ENCODE measurements at regions not wholly inside any gene's neighbourhood (a gene's known extent, or its start where the extent isn't known, plus 50 kb on each side); places are given as distances from the start of the nearest gene placed in this dataset.

DNA sequence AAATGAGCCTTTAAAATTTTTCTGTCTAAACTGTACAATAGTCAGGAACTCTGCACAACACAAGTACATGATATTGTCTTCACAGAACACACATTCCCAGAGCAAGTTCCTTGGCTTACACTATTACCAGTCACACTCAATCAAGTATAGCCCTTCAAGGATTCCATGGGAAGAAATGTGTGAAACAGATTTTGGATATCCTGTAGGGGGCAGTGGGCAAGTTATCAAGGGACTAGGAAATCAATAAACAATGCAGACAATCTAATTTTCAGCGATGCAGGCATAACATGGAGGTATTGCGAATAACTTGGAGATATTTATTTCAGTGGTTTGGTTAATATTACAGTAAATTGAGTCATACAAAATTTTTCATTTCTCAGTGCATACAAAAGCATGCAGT lies 1171.5 kb upstream of the NUDT12 start:
- TF ChIP-seq, protein P1, sequence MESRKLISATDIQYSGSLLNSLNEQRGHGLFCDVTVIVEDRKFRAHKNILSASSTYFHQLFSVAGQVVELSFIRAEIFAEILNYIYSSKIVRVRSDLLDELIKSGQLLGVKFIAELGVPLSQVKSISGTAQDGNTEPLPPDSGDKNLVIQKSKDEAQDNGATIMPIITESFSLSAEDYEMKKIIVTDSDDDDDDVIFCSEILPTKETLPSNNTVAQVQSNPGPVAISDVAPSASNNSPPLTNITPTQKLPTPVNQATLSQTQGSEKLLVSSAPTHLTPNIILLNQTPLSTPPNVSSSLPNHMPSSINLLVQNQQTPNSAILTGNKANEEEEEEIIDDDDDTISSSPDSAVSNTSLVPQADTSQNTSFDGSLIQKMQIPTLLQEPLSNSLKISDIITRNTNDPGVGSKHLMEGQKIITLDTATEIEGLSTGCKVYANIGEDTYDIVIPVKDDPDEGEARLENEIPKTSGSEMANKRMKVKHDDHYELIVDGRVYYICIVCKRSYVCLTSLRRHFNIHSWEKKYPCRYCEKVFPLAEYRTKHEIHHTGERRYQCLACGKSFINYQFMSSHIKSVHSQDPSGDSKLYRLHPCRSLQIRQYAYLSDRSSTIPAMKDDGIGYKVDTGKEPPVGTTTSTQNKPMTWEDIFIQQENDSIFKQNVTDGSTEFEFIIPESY (IDR thresholded peaks at IDR 0.05): no peak
- TF ChIP-seq, protein P2, sequence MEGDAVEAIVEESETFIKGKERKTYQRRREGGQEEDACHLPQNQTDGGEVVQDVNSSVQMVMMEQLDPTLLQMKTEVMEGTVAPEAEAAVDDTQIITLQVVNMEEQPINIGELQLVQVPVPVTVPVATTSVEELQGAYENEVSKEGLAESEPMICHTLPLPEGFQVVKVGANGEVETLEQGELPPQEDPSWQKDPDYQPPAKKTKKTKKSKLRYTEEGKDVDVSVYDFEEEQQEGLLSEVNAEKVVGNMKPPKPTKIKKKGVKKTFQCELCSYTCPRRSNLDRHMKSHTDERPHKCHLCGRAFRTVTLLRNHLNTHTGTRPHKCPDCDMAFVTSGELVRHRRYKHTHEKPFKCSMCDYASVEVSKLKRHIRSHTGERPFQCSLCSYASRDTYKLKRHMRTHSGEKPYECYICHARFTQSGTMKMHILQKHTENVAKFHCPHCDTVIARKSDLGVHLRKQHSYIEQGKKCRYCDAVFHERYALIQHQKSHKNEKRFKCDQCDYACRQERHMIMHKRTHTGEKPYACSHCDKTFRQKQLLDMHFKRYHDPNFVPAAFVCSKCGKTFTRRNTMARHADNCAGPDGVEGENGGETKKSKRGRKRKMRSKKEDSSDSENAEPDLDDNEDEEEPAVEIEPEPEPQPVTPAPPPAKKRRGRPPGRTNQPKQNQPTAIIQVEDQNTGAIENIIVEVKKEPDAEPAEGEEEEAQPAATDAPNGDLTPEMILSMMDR (IDR thresholded peaks at IDR 0.05; ENCODE audit: low read depth, low read length, missing input control): no peak
- TF ChIP-seq GABPA (IDR thresholded peaks at IDR 0.05 in 1 of 2, conservative IDR thresholded peaks at IDR 0.05 in 1 of 2) (no peak), YY1 (IDR thresholded peaks at IDR 0.05) (no peak), MAX (IDR thresholded peaks at IDR 0.05) (no peak), FOXA2 (IDR thresholded peaks at IDR 0.05) (no peak), NR2F2 (IDR thresholded peaks at IDR 0.05) (no peak), HNF4A (conservative IDR thresholded peaks at IDR 0.05) (no peak), HNF4G (IDR thresholded peaks at IDR 0.05) (no peak), SP1 (IDR thresholded peaks at IDR 0.05) (no peak), ATF3 (IDR thresholded peaks at IDR 0.05) (no peak), EGR1 (IDR thresholded peaks at IDR 0.05; ENCODE audit: low read depth in 2 of 2) (no peak), RXRA (IDR thresholded peaks at IDR 0.05) (no peak), REST (IDR thresholded peaks at IDR 0.05) (no peak)
- DNase-seq (ENCODE audit: low spot score): no peak
- Histone ChIP-seq H3K9me3 (ENCODE audit: control insufficient read depth in 4 of 4, low read length in 3 of 4) (no peaks in the 10 kb centered on the region), H3K9ac (ENCODE audit: low read depth in 1 of 2, low read length in 2 of 2) (no peak overlapping the region), H3K27me3 (ENCODE audit: control insufficient read depth in 4 of 4, insufficient read depth in 4 of 4, low read length in 3 of 4) (no peaks in the 10 kb centered on the region), H3K4me1 (ENCODE audit: control insufficient read depth in 4 of 4, insufficient read depth in 4 of 4, low read length in 3 of 4) (no peaks in the 10 kb centered on the region), H3K4me3 (ENCODE audit: low read depth in 1 of 3, low read length in 3 of 3) (no peak overlapping the region), H3K36me3 (ENCODE audit: control insufficient read depth in 4 of 4, insufficient read depth in 3 of 4, low read depth in 1 of 4, low read length in 3 of 4) (no peaks in the 10 kb centered on the region), H3K27ac (ENCODE audit: low read depth in 1 of 2, low read length in 2 of 2) (no peak overlapping the region)
- WGBS: 87% methylated on average over 2 of the region's 2 CpGs

- no peak for DNase-seq (ENCODE audit: low spot score)
- no peak overlapping the region for H3K9ac ChIP-seq (ENCODE audit: low read depth in 1 of 2, low read length in 2 of 2)
- H3K9me3 ChIP-seq (ENCODE audit: control insufficient read depth in 4 of 4, low read length in 3 of 4): no peaks in the 10 kb centered on the region
- no peak overlapping the region for H3K4me3 ChIP-seq (ENCODE audit: low read depth in 1 of 3, low read length in 3 of 3)
- H3K36me3 ChIP-seq (ENCODE audit: control insufficient read depth in 4 of 4, insufficient read depth in 3 of 4, low read depth in 1 of 4, low read length in 3 of 4): no peaks in the 10 kb centered on the region
- H3K27me3 ChIP-seq (ENCODE audit: control insufficient read depth in 4 of 4, insufficient read depth in 4 of 4, low read length in 3 of 4): no peaks in the 10 kb centered on the region
- 82% methylated on average over 2 of the region's 2 CpGs for WGBS
- no peaks in the 10 kb centered on the region for H3K4me1 ChIP-seq (ENCODE audit: control insufficient read depth in 4 of 4, insufficient read depth in 4 of 4, low read length in 3 of 4)
- H3K27ac ChIP-seq (ENCODE audit: low read depth in 1 of 2, low read length in 2 of 2): no peak overlapping the region
- TF ChIP-seq NR2F2 (IDR thresholded peaks at IDR 0.05) (no peak), HNF4G (IDR thresholded peaks at IDR 0.05) (no peak), RAD21 (IDR thresholded peaks at IDR 0.05) (no peak), HNF4A (conservative IDR thresholded peaks at IDR 0.05) (no peak), ATF3 (IDR thresholded peaks at IDR 0.05) (no peak), SP1 (IDR thresholded peaks at IDR 0.05) (no peak)
- TF ChIP-seq, protein P2 (IDR thresholded peaks at IDR 0.05; ENCODE audit: low read depth, low read length, missing input control): no peak
Measured at GRCh38 chr5:104733063-104733669, 1170.6 kb upstream of the NUDT12 start.

Measured in liver (tissue), 8 donors.